ENCODE measurements at regions not wholly inside any gene's neighbourhood (a gene's known extent, or its start where the extent isn't known, plus 50 kb on each side); places are given as distances from the start of the nearest gene placed in this dataset.

DNA sequence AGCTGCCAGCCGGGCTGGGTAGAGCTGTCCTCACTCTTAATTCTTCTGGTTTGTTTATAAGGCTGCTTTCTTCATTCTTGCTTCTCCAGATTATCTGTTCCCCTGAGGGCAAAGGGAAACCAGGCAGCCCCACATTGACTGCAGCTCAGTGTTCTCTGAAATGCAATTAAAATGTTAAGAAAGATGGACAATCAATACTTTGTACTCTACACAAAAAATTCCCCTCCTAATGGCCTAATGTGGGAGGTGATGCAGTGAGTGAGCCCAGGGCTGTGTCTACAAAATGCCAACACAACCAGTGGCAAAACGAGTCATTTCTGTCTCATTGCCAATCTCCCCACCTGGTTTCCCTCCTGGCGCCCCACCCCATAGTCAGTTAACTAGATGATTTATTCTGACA is 541.7 kb upstream of the RAB6C start:
- DNase-seq: no peak

DNA sequence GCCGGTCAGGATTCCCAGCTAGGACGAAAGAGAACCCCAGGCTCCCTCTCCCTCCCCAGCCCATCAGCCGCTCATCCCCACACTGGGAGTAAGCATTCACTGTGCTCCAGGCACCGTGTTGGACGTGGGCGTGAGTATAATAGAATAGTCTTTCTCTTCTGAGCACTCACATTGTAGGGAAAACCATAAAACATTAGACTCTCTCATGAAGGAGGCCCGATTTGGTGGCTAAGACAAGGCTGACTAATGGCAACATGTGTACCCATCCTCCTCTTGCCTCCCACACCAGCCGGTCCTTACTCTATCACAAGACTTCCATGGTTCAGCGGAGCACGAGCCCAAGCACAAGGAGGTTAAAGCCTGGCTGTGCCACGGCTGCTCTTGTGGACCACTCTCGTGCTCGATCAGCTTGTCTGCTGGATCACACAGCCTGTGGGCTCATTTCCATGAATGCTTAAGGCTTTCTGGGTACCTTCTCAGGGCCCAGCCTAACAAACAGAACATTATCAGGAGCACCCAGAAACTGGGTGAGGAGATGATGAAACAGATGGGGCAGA is 540.9 kb upstream of the RAB6C start:
- DNase-seq: no peak

DNA sequence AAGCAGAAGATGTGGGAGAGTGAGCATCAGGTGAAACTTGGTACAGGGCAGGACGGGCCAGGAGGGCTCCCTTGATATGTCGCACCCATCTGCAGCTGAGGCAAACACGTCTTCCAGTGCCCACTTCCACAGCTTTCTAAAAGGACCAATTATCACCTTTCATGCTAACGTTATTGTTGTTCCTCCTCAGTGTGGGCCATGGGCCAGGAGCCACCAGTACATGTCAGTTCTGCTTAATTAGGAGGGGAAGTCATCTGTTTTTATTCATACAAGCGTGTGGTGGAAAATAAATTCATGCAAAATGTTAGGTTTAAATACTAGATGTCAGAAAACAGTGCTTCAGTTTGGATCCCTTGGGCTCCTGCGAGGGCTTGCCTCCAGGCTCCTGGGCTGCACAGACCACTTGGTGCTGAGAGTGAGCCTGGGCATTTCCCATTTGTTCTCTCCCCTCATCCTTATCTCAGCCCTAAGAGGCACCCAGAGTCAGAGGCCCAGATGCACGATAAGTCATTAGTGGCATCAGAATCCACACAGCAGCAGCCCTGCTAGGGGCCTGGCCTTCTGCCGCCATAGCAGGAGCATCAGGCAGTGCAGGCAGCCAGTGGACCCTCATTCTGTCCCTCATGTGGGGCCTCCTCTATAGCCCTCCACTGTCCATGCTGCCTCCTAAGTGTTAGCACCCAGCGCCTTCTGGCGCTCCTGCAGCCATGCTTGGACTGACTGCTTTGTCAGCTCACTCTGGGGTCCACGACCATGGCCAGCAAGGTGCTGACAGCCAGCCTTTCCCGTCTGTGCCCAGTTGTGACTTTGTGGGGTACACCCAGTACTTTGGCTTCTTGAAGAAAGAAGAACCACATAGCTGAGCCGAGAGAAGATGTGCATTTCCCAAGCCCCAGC is 539.8 kb upstream of the RAB6C start:
- DNase-seq: no peak

DNA sequence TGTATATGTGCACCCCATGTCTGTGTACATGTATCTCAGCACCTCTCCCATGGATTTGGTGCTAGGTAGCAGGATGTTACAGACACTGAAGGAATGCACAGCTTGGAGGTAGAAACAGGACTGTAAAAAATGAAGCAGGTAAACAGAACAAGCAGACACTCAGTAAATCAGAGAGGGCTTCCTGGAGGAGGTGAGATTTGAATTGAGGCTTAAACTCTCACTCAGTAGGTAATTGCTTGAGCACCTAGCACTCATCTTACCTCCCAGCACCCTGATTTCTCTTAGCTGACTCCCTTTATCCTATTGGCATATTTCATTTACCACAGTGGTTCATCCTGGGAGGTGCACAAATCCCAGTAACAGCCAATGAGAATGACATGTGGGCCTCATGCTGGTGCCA is 537.9 kb upstream of the RAB6C start:
- no peak for DNase-seq

DNA sequence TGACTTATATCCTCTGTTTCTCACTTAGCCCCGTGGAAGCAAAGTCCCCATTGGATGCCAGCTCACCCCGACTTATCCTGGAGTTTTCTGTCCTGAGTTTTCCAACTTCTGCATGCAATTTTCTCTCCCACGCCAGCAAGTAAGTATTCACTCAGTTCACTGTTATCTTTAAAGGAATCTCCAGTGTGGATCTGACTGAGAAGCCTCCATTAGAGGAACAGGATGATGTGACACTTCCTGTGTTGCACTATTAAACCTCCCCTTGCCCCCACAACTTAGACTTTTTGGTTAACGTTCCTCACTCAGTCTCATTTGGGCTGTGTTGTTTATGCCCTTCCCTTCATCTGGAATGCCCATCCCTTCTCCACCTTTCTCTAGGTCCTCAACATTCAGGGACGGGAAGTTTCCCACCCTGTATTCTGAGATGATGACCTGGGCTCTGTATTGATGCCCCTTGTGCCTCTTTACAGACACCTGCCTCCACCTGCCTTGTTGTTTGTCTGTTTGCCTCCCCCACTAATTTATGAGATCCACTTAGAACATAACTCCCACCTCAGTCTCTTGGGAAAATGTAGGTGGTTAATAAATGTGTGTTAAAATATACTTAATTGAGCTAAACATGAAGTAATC is 536.1 kb upstream of the RAB6C start:
- DNase-seq: no peak

DNA sequence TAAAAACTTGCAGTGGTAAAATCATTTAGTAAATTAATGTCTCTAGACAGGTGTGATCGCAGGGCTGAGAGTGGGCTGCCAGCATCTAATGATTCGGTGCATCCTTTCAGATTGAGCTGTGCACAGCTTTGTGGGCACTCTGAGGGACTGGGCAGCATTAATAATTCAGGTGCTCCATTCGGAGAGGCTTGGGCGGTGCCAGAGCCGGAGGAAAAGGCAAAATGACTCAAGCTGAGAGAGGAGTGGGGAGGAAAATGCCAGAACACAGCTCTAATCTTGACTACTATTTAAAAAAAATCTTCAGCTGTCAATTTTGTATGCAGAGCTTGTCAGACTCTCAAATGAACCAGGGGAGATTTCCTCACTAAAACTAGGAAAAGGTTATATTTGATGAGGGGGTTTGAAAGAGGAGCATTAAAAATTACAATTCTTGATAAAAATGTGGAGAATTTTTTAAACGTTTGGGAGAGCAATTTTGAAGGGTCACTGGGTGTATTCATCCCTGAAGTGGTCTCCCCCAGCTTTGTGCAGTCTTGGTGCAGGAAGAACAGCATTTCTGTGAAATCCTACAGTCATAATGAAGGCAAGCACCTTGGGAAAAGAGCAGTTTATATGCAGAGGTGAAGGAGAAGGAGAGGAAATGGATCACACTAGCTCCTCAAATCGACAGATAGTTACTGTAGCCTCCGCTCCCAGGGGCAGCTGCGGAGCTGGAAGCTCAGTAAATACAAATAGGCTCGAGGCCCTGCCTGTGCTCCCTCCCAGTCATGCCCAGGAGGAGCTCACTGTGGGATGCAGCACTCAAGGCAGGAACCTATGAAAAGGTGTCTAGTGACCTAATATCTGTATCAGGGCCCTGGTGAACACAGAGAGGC is 535.4 kb upstream of the RAB6C start:
- DNase-seq: no peak

DNA sequence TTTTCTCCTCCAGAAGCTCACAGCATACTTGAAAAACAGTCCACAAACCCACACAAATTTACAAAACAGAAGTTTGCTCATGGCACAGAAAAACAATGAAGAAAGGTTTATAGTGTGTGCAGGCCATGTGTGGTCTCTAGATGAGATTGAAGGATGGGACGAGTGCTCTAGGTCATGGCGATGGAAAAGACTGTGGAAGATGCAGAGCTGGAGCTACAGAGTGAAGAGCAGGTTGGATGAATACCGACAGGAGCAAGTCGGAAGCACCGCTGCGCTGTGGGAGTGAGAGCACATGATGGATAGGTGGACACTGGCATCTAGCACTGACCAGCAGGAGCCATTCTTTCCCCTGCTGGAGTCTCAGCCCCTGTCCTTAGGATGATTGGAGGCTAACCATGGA is 534.7 kb upstream of the RAB6C start:
- no peak for DNase-seq

DNA sequence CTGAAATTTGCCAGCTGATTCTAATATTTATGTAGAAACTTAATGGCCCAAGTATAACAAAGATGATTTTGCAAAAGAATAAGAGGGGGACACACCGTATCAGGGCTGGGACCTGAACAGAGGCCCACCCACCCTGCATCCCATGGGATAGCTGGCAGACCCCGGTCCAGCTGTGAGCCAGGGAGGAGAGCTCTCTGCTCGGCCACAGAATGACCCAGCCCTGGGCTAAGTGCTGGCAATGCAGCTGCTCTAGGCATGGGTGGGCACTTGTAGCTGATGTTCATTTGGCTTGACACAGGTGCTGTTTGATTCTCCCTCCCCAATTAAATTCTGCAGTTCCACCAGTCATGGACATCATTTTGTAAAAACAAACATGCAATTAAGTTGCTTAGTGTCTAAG is 522.8 kb upstream of the RAB6C start:
- no peak for DNase-seq

DNA sequence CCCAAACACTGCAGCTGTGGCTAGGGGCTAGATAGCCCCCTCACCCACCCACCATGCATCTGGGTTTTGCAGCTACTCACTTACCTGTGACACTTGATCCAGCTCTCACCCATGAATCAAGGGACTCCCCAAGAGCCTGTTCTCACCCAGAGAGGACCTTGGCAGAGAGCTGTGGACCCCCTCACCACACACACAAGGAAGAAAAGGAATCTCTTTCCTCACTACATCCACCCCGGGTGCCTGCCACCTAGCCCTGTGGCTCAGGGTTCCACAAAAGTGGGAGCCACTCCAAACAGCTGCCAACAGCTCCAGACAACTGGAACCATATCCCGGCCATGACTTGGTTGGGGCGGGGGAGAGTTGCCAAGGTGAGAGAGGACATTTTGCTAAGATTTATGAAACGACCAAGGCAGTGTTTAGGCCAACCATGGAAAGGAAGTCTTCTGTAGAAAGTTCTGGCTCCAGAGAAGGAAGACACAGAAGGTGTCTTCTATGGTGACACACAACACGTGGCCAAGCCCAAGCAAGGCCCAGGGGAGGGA is 522.1 kb upstream of the RAB6C start:
- DNase-seq: no peak

DNA sequence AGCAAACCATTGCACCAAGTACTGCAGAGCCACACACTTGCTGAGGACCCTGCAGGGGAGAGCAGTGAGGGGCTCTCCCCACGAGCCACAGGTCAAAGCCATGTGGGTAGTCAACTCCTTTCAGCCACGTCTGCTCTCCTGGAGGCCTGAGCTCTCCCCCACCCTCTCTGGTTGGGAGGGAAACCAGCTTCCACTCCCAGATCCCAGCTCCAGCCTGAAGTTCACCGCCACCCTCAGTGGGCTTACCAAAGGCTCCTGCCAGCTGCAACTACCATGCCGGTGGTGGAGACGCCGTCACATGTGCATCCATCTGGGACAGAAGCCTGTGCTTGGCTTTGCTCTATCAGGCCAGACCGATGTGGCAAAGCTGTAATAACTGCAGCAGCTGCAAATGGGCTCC is 521.5 kb upstream of the RAB6C start:
- no peak for DNase-seq

DNA sequence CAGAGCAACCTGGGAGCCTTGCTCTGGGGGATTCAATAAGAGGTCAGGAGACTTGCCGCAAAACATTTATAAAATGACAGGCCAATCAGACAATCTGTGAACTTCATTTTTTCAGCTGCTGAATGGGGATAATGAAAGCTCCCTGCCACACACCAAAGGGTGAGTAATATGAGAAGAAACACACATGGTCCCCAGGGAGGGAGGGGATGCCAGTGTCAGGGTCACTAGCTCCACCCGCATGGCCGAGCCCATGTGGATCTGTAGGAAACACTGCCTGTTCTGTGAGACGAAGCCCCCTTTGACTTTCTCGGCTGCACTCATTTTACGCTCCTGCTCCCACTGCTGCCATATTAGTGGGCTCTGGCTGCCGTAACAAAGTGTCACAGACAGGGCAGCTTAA is 521.0 kb upstream of the RAB6C start:
- DNase-seq: no peak

DNA sequence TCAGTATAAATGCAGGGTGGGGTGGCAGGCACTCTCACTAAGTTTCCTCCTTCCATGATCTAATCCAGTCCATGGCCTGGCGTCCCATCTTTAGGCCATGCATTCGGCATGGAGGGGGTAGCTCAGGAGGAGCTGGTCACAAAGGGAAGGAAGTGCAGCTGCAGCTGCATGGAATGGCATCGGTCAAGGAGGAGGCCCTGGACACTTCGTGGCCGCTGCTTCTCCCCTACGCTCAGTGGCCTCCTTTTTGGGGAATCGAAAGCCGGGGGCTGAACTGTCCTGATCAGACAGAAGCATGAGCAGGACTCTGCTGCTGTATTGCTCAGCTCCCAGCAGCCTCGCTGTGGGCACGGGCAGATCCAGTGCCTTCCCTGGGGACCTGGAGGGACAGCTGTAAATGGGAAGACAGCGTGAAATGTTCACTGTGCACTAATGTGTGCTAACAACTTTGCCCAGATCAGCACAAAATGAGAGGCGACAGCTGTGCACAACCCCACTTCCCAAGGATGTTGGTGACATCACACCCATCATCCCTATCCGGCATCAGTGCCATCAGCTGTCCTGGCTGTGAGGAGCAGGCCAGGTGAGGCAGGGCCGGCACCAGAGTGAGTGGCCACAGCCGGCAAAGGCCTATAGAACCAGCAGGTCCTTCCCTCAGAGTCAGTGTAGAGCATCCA is 520.1 kb upstream of the RAB6C start:
- no peak for DNase-seq

DNA sequence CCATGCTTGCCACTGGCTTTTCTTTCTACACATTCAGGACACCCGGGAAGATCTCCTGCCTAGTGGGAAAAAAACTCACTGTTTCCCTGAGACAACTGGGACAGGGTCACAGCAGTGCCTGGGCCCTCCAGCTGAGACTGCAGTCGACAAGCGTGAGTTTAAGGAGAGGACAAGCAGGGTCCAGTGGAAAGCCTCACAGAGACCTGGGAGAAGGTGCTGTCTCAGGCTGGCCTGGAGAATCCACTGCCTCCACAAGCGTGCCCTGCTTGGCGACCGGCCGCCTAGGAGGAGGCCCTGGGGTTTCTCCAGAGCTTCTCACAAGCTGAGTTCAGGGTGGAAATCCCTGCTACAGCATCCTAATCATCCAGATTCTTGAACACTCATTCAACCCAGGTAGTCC is 519.6 kb upstream of the RAB6C start:
- no peak for DNase-seq

DNA sequence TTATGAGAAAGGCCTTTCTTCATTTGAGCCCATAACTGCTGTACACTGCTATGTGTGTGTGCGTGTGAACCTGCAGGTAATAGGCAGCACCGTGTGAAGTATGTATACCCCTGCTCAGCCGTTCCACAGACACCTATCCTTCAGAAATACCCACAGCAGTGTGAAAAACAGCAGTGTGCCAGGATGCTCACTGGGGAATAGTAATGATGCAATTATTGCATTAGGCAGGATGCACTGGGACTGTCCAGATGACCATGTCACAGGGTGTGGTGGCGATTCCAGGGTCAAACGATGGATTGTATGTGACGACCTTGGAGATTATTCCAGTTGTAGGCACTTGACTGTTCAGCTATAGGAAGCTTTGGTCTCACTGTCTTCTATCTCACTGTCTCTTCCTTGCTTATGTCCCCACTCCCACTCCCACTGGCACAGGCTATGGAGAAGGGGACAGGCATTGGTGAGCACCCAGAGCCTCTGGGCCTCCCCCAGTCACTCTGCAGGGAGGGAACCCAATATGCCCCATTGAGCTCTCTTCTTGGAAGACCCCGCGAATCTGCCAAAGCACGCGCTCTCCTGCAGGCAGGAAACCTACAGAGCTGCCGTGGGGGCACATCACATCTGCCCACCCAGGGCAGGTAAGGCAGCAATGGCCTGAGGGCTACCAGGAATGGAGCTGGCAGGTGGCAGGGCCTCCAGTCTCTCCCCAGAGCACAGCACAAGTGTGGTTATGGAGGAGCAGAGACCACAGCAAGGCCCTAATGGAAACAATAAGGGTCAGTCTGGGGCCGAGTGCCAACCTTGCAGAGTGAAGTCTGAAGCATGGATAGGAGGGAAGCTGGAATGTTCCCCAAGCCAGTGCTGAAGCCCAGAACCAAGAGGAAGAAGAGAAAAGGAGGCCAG is 518.9 kb upstream of the RAB6C start:
- DNase-seq: no peak

DNA sequence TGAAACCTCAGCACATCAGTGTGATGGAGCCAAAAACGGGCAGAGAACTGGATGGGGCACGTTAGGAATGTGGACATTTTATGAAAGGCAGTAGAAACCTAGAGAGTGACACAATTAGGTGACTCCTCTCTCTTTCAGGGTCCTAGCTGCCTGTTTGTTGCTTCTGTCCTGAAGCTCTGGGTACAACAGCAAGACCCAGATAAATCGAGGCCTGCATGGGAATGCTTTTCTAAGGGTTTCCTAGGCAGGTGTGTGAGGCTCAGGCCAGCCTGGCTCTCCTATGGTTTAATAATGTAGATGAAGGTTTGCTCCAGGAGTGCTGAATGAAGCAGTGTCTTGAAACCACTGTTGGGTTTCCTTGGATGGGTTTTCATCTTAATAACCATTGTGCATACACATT is 517.1 kb upstream of the RAB6C start:
- DNase-seq: no peak

DNA sequence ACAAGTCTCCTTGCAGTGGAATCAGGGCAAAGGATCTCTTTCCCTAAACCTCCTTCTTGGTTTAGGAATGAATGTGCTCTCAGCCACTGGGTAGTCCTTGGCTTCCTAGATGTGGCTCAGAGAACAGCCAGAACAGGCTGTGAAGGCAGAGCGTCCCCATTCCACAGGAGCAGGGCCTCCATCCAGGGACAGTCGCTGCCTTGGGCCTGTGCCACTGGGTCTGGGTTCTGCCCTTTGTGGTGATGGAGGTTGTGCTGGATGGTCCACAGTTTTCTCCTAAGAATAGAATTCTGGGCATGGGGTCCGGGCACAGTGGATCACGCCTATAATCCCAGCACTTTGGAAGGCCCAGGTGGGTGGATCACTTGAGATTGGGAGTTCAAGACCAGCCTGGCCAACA is 516.5 kb upstream of the RAB6C start:
- DNase-seq: no peak

DNA sequence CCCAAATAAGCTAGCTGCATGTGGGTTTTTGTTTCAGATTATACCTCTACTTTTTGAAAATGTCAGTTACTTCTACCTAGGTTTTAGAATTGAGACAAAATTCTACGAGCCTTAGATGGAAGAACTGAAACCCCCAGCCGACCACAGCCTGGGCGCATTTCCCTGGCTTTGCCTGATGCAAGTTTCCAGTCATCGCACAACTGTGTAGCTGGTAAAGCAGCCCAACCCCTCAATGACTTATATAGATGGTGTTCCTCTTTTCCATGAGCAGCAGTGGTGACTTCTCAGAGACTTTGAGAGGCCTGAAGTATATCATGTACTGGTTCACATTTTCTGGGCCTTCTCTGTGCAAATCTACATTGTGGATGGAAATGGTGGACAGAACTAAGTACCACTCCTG is 515.4 kb upstream of the RAB6C start:
- no peak for DNase-seq

DNA sequence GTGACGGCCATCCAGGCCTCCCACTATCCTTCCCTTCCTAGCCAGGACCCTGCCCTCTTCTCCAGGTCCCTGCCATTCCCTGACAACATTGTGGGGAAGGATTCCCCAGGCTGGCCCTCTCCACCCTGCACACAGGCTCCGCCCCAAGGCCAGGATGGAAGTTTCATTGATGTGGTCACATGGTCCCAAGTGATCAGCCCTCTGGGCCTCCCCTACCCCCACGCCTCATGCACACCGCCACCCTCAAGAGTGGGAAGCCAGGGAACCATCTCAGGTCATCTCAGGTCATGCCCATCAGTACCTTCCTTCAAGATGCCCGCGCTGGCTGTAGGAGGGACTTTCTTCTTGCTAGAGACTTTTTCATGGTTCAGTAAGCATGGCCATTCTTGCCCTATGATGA is 514.8 kb upstream of the RAB6C start:
- DNase-seq: no peak

DNA sequence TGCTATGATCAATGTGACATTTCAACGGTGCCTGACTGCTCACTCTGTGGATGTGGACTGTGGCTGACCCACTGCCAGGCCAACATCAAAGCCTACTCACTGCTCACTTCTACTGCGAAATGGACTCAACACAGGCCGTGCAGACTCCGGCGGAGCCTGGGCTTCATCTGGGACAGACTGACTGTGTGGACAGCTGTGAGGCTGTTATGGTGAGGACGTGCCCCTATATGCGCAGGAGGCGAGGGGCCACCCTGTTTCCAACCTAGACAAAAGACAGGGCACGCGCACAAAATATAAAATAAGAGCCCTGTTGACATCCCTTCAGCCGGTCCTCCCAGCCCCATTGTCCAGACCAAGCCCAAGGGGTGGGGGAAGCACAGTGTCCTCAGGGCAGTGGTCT is 514.4 kb upstream of the RAB6C start:
- DNase-seq: no peak

DNA sequence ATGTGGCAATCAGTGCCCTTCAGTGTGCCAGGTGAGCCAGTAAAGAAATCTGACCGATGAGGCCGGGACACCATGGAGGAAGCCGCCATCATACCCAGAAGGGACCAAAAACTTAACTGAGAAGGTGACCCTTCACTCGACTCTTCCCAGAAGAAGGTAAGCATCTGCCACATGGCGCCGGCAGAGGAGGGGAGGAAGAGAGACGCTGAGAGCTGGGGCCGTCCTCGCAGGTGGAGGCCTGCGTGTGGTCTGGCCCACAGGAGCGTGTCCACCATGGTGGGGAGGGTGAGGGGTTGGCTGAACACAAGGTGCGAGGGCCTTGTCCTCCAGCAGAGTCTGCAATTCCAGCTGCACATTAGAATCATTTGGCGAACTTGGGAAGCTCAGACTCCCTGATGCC is 513.1 kb upstream of the RAB6C start:
- no peak for DNase-seq

DNA sequence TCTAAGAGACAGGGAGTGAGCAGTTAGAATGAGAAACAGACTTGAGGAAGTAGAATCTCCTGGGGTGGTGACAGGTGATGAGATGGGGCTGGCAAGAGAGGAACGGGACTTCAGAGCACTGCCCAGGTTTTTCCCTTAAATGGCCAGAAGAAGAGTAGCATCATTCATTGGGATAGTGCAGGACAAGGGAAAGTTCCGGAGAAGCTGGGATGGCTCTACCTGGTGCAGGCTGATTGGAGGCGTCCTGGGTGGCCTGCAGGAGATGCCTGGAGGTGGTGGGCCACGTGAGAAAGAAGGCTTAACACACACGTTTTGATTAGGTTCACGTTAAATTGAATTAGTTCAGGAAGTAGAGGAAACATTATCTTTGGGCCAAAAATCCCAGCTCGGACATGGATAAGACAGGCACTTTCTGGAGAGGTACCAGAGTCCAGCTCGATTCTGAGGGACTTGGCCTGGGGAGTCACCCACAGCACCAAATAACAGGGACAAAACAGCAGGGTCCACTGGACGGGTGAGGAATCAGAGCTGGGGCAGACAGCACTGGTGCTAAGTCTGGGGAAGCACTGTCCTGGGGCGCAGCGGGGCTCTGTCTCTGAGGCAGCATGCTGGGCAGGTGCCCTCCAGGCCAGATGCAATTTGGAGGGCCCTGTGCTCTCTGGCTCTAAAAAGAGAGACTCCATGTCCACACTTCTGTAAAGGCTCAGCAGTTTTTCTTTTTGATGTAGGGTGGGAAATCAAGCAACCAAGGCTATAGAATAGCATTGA is 512.3 kb upstream of the RAB6C start:
- DNase-seq: no peak
